Astrocyte (in vitro differentiated cells and primary cell): ENCODE measurements at regions not wholly inside any gene's neighbourhood (a gene's known extent, or its start where the extent isn't known, plus 50 kb on each side); places are given as distances from the start of the nearest gene placed in this dataset.

ENCODE experiments used
- DNase-seq: peaks from one replicate; pipeline ENCODE4 v3.0.0-alpha.2; 2010; ENCODE audit warnings: low read depth
- FAIRE-seq: peaks from 2 replicates; lab custom pipeline; 2011; peaks lifted over from hg19 to GRCh38; lab: Jason Lieb, UNC
- H2AFZ ChIP-seq: 2 replicates; pipeline ENCODE4 v1.6.0; 2012; ENCODE audit warnings: low read depth, low read length, inconsistent platforms
- H3K27ac ChIP-seq: 2 replicates; pipeline ENCODE4 v1.5.1; 2011; ENCODE audit warnings: low read depth, low read length, inconsistent platforms
- H3K27me3 ChIP-seq: 2 replicates; pipeline ENCODE4 v1.6.0; 2011; ENCODE audit warnings: low read length, inconsistent platforms; ENCODE audit not compliant: insufficient read depth
- H3K36me3 ChIP-seq: 2 replicates; pipeline ENCODE4 v1.5.1; 2011; ENCODE audit warnings: low read length, inconsistent platforms; ENCODE audit not compliant: insufficient read depth
- H3K4me1 ChIP-seq: 2 replicates; pipeline ENCODE4 v1.5.1; 2011; ENCODE audit warnings: low read length, inconsistent platforms; ENCODE audit not compliant: insufficient read depth
- H3K4me2 ChIP-seq: 2 replicates; pipeline ENCODE4 v1.6.0; 2012; ENCODE audit warnings: low read length, inconsistent platforms
- H3K4me3 ChIP-seq: 2 replicates; pipeline ENCODE4 v1.5.1; 2011; ENCODE audit warnings: low read depth, mild to moderate bottlenecking, low read length, inconsistent platforms; ENCODE audit not compliant: insufficient read depth
- H3K79me2 ChIP-seq: 2 replicates; pipeline ENCODE4 v1.6.0; 2012; ENCODE audit warnings: mild to moderate bottlenecking, low read length, inconsistent platforms; ENCODE audit not compliant: insufficient read depth
- H3K9ac ChIP-seq: 2 replicates; pipeline ENCODE4 v1.6.0; 2012; ENCODE audit warnings: mild to moderate bottlenecking, low read length, inconsistent platforms
- H3K9me3 ChIP-seq: 2 replicates; pipeline ENCODE4 v1.5.1; 2012; ENCODE audit warnings: low read depth, mild to moderate bottlenecking, low read length, inconsistent platforms; ENCODE audit not compliant: insufficient read depth
- H4K20me1 ChIP-seq: 2 replicates; pipeline ENCODE4 v1.6.0; 2012; ENCODE audit warnings: low read length, inconsistent platforms; ENCODE audit not compliant: insufficient read depth
- H3K27ac Mint-ChIP-seq: one replicate; pipeline ENCODE4 v1.8.0; 2021; ENCODE audit warnings: mild to moderate bottlenecking, mixed read lengths; ENCODE audit not compliant: unreplicated experiment
- H3K27me3 Mint-ChIP-seq: one replicate; pipeline ENCODE4 v1.8.0; 2021; ENCODE audit warnings: low read depth, mixed read lengths; ENCODE audit not compliant: unreplicated experiment
- H3K36me3 Mint-ChIP-seq: one replicate; pipeline ENCODE4 v1.8.0; 2021; ENCODE audit warnings: low read depth, mixed read lengths; ENCODE audit not compliant: unreplicated experiment
- H3K4me1 Mint-ChIP-seq: one replicate; pipeline ENCODE4 v1.8.0; 2021; ENCODE audit warnings: low read depth, mixed read lengths; ENCODE audit not compliant: unreplicated experiment
- H3K4me3 Mint-ChIP-seq: one replicate; pipeline ENCODE4 v1.8.0; 2021; ENCODE audit warnings: mild to moderate bottlenecking, moderate library complexity, mixed read lengths; ENCODE audit not compliant: unreplicated experiment
- H3K9me3 Mint-ChIP-seq: one replicate; pipeline ENCODE4 v1.8.0; 2021; ENCODE audit warnings: mild to moderate bottlenecking, mixed read lengths; ENCODE audit not compliant: unreplicated experiment
- EZH2 ChIP-seq: IDR thresholded peaks from 2 replicates; pipeline ENCODE4 v1.6.1; 2012; ENCODE audit warnings: mild to moderate bottlenecking, low read length, inconsistent platforms; ENCODE audit not compliant: insufficient read depth
- TF ChIP-seq, protein P1 (sequence below): IDR thresholded peaks from 2 replicates; pipeline ENCODE4 v1.5.1; 2011; ENCODE audit warnings: low read depth, mild to moderate bottlenecking, inconsistent platforms, low read length, moderate library complexity; ENCODE audit not compliant: insufficient read depth

- H3K36me3 ChIP-seq = no peaks in the 10 kb centered on the region
- H3K36me3 Mint-ChIP-seq = no peaks in the 10 kb centered on the region
- H3K79me2 ChIP-seq = no peaks in the 10 kb centered on the region
- no peaks in the 10 kb centered on the region for H3K4me1 ChIP-seq
- DNase-seq (no peak), FAIRE-seq (no peak)
- TF ChIP-seq EZH2 = no peak
- TF ChIP-seq, protein P1, sequence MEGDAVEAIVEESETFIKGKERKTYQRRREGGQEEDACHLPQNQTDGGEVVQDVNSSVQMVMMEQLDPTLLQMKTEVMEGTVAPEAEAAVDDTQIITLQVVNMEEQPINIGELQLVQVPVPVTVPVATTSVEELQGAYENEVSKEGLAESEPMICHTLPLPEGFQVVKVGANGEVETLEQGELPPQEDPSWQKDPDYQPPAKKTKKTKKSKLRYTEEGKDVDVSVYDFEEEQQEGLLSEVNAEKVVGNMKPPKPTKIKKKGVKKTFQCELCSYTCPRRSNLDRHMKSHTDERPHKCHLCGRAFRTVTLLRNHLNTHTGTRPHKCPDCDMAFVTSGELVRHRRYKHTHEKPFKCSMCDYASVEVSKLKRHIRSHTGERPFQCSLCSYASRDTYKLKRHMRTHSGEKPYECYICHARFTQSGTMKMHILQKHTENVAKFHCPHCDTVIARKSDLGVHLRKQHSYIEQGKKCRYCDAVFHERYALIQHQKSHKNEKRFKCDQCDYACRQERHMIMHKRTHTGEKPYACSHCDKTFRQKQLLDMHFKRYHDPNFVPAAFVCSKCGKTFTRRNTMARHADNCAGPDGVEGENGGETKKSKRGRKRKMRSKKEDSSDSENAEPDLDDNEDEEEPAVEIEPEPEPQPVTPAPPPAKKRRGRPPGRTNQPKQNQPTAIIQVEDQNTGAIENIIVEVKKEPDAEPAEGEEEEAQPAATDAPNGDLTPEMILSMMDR = no peak
- no peak overlapping the region for H3K27ac ChIP-seq
- no peak overlapping the region for H2AFZ ChIP-seq
- no peak overlapping the region for H3K9ac ChIP-seq
- no peaks in the 10 kb centered on the region for H4K20me1 ChIP-seq
- no peak overlapping the region for H3K4me3 ChIP-seq
- H3K9me3 ChIP-seq = no peaks in the 10 kb centered on the region
- H3K4me2 ChIP-seq = no peak overlapping the region
- no peaks in the 10 kb centered on the region for H3K27me3 ChIP-seq
- no peaks in the 10 kb centered on the region for H3K9me3 Mint-ChIP-seq
- no peak overlapping the region for H3K4me3 Mint-ChIP-seq
- H3K4me1 Mint-ChIP-seq = peaks cover 14% of the 10 kb centered on the region
- H3K27me3 Mint-ChIP-seq = peaks cover 10% of the 10 kb centered on the region
- H3K27ac Mint-ChIP-seq = no peak overlapping the region
These were observed 514.4 kb upstream of the SALL1 start for GRCh38 chr16:51665436-51665998.

DNA sequence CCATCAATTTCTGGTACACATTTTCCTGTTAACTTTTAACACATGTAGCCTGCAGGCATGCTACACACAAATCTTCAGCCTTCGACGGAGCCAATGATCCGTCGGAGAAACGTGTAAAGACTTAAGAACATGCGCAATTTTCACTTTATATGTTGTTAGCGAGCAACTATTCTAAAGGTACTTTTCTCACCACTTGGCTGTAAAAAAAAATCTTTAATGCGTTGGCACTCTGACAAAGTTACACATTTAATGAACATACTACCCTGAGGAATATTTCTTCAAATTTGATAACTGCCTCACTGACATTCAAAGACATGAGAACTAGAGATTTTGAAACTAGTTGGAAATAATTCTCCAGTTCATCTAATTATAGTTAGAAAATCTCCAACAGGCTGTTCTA is 507.5 kb upstream of the SALL1 start:
- H3K36me3 ChIP-seq = no peaks in the 10 kb centered on the region

DNA sequence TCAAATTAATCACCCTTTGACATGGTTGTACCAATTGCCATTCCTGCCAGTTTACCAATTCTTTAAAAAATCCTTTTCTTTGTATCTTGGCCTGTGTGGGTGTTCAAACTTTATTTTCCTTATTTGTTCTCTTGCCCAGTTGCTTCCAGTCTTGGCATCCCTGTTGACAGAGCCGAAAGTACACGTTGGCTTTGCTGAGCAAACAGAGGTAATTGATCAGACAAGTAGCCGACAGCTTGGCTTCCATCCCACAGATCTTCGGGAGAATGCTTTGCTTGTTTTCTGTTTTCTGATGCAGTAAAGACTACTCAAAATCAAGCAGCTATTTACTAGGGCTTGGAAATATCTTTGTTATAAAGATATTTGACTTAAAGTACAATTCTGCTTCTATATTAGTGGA is 506.8 kb upstream of the SALL1 start:
- H3K27me3 Mint-ChIP-seq = no peaks in the 10 kb centered on the region
- Histone ChIP-seq H2AFZ (no peak overlapping the region), H3K9ac (no peak overlapping the region), H3K4me1 (no peaks in the 10 kb centered on the region), H4K20me1 (no peaks in the 10 kb centered on the region), H3K4me2 (no peak overlapping the region), H3K9me3 (no peaks in the 10 kb centered on the region), H3K27ac (no peak overlapping the region), H3K36me3 (no peaks in the 10 kb centered on the region), H3K27me3 (no peaks in the 10 kb centered on the region), H3K4me3 (no peak overlapping the region), H3K79me2 (no peaks in the 10 kb centered on the region)
- H3K36me3 Mint-ChIP-seq = no peaks in the 10 kb centered on the region
- FAIRE-seq (no peak), DNase-seq (no peak)
- H3K27ac Mint-ChIP-seq = no peak overlapping the region
- TF ChIP-seq, protein P1 = no peak
- no peak for TF ChIP-seq EZH2
- peaks cover 3% of the 10 kb centered on the region for H3K4me1 Mint-ChIP-seq
- peaks cover 2% of the 10 kb centered on the region for H3K9me3 Mint-ChIP-seq
- H3K4me3 Mint-ChIP-seq = no peak overlapping the region

More for the DNA sequence above, 507.5 kb upstream of the SALL1 start:
- H3K9me3 Mint-ChIP-seq = peaks cover 2% of the 10 kb centered on the region
- no peaks in the 10 kb centered on the region for H4K20me1 ChIP-seq
- no peak overlapping the region for H3K9ac ChIP-seq
- H3K27me3 Mint-ChIP-seq = no peaks in the 10 kb centered on the region
- no peak overlapping the region for H3K27ac ChIP-seq
- no peaks in the 10 kb centered on the region for H3K27me3 ChIP-seq
- peaks cover 3% of the 10 kb centered on the region for H3K4me1 Mint-ChIP-seq
- no peaks in the 10 kb centered on the region for H3K4me1 ChIP-seq
- H3K27ac Mint-ChIP-seq = no peak overlapping the region
- DNase-seq (no peak), FAIRE-seq (no peak)
- no peak overlapping the region for H3K4me2 ChIP-seq
- no peak for TF ChIP-seq EZH2
- TF ChIP-seq, protein P1 = no peak
- H3K4me3 ChIP-seq = no peak overlapping the region
- H3K9me3 ChIP-seq = no peaks in the 10 kb centered on the region
- no peak overlapping the region for H2AFZ ChIP-seq
- no peaks in the 10 kb centered on the region for H3K79me2 ChIP-seq
- H3K36me3 Mint-ChIP-seq = no peaks in the 10 kb centered on the region
- no peak overlapping the region for H3K4me3 Mint-ChIP-seq
